SK-MEL-5 (cell line): ENCODE measurements at regions not wholly inside any gene's neighbourhood (a gene's known extent, or its start where the extent isn't known, plus 50 kb on each side); places are given as distances from the start of the nearest gene placed in this dataset.
A peak's percentile ranks its signal among the peaks of the same experiment; 100 is the strongest.

Experiments
- DNase-seq: peaks from one replicate; pipeline ENCODE4 v3.0.0-alpha.2; 2016; ENCODE audit warnings: low read depth, low spot score
- in situ Hi-C: cut with HindIII; loops from 2 replicates; pipeline ENCODE4 v1.10.0; 2016; ENCODE audit warnings: low sequenced_read_pairs, high pct_unique_total_duplicates, low pct_unique_long_range_greater_than_20kb

DNA sequence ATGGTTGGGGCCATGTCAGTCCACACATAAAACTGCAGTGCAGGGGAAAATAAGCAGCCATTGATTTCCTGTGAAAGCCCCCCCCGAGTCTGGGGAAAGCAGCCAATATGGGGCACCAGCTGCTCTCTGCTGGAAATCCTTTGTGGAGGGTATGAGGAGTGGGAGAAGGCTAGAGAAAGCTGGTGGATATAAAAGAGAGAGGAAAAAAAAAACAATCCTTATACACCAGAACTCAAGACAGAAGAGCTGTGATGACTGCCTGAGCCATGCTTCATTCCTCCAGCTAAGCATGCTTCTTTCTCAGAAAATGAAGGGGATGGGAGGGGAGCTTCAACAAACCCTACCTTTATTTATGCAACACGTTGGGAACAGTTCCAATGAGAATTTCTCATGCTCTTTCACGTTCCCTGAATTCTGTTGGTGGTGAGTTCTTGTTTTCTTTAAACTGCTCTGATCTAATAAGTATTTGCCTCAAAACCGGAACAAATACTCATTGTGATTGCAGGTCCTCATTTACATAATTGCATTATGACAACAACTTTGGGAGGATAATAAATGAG lies 688.0 kb upstream of the SEMA6A start:
- DNase-seq = no peak
- in situ Hi-C loops = no loop called here

DNA sequence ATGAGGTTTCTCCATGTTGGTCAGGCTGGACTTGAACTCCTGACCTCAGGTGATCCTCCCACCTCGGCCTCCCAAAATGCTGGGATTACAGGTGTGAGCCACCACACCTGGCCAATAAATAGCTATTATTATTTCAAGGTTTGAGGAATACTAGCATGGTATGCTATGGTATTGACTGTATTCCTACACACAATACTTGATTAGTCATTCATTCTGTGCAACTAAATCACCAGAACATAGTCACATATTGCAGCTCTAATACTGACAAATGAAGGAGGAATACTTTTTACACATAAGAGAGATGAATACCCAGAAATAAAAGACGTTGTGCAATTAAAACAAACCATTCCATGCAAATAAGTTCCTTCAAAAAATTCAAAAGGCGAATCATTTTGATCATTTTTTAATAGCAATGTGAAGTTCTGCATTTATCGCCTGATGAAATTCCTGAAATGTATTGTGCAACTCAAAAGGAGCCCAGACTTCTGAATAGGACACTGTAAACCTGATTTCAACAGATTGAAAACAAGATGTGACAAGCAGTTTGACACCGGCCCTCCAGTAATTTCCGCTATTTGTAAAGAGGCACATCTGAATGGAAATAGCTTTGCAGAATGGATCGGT lies 687.4 kb upstream of the SEMA6A start:
- no peak for DNase-seq
- in situ Hi-C loops = no loop called here

DNA sequence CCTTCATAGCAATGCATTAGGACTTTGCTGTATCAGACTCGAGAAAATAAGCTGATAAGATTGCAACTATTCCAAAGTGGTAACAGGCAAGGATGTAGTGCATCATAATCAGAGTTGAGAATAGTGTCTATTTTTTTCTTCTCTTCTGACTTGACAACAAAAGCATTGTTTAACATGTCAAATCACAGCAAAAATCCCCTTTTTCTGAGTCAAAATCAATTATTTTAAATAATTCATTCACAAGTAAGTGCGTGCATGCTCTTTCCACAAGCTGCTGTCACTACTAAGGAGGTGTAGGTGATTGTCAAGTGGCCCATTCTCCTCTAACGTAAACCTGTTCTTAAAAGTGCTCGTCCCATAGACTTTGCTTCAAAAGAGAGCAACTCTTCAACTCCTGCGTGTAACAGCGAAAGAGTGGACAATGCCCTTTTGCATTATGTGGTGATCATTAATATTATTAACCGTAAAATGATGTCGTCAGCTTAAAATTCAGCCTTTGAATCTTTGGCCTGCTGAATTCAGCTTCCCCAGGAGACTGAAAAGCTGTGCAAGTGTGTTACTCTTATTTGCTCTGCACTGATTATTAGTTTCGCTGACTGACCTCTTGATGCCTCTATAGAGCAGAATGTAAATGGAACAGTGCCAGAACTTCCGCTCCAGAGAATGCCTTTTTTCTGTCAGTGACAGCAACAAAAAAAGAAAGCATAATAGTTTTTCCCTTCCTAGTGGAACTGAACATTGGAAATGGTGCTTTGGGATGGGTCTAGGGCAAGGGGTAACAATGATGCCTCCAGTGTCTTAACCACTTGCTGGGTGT lies 680.8 kb upstream of the SEMA6A start:
- no peak for DNase-seq
- in situ Hi-C loops = no loop called here

DNA sequence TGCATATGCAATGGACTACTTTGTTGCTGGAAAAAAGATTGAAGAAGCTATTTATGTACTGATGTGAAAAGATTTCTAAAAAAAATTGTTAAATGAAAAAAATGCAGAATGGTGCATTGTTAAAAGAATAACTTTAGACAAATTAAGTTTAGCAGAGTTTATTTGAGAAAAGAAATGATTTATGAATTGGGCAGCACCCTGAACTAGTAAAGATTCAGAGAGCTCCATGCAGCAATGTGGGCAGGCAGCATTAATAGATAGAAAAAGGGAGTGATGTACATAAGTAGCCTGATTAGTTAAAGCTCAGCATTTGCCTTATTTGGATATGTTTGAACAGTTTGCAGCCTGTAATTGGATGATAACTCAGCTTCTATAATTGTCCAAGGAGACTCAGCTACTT lies 677.9 kb upstream of the SEMA6A start:
- no peak for DNase-seq

DNA sequence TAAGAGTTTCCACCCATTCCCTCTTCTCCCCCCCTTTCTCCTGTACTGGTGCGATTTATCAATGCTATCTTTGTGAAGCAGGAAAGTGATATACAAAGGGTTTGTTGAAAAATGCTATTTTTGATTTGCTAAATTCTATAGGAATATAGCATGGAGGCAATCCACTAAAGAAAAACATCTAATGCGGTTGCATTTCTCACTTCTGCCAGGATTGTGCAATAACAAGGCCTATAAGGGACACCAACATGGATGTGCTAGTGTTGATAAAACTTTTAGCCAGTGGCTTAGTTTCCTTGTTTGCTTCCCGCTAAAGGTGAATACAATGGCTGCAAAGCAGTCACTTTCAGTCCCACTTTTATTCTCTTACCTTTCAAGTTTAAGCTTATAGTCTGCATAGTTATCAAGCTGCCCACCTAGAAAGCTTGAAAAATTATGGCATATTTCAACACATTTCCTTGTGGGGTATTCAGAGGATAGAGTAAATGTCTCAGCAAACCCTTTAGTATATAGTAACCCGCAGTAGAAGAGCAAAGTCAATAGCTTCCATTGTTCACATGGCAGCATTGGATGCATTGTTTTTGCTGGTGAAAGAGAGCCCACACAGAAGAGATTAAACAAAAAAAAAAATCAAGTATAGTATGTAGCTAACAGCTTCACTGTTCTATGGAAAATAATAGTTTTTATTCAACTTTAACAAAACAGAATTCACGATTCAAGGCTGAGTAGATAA lies 674.6 kb upstream of the SEMA6A start:
- peak; percentile 81 for DNase-seq
- in situ Hi-C loops = no loop called here

More for the DNA sequence above, 677.9 kb upstream of the SEMA6A start:
- in situ Hi-C loops = no loop called here

DNA sequence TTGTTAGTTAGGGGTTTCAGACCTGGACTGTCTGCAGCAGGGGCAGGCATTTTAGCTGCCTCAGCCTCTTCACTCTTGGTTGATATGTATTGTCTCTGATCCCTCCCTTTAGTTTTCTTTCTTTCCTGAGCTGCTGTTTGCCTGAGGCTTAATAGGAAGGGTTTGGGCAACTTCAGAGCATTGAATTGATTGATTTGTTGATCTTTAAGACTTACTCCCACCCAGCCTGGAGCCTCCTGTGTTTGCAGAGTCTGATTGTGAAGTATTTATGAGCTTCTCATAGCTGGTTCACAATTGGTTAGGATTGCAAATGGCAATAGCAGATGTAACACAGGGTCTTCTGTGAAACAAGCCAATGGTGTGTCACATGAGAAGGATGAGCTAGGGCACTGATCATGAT lies 671.8 kb upstream of the SEMA6A start:
- in situ Hi-C loops = no loop called here
- DNase-seq = peak; percentile 4

DNA sequence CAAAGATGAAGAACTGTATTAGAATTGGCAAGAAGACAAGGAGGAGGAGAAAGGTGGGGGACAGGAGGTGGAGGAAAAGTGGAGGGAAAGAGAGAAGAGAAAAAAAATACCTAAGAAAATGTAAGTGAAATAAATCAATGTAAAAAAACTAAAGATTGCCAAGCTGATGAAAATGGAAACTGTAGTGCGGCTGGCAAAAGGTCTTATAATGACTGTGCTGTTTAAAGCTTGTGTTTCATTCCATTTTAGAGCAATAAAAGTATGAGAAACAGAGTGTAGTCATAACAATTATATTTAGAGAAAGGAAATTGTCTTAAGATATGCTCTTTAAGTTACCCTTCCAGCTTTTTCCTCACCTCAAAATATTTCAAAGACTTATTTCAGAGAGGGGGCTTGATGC lies 670.5 kb upstream of the SEMA6A start:
- in situ Hi-C loops = no loop called here
- DNase-seq = no peak

DNA sequence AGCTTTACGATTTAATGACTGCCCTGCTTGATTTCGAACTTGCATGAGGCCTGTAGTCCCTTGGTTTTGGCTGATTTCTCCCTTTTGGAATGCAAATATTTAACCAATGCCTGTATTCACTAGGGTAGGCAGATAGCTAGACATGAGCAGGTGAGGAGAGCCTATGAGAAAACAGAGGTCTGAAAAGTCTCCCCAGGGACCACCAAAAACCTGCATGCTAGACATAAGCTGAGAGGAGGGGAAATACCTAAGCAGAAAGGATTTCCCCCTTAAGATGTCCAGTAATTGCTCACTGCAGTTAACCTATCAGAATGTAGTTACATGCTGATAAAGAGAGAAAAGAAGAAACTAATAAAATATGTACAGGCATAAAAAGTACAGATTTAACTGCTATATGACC lies 667.4 kb upstream of the SEMA6A start:
- DNase-seq = no peak
- in situ Hi-C loops = no loop called here

DNA sequence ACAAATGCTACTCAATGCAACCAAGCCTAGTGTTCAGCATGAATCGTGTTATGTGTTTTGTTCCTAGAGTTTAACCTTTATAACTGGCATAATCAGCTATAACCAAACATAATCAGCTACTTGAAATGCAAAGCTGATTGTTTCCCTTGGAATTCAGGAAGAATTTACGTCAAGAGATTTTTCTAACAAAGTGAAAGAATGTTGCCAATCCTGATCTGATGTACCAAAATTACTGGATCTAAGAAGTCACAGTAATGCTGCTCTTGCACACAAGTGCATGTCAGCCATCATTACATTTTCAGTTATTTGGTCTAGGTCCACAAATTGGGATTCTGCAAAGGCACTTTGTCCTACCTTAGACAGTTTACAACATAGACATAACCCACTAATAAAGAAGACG lies 662.3 kb upstream of the SEMA6A start:
- in situ Hi-C loops = no loop called here
- DNase-seq = no peak

DNA sequence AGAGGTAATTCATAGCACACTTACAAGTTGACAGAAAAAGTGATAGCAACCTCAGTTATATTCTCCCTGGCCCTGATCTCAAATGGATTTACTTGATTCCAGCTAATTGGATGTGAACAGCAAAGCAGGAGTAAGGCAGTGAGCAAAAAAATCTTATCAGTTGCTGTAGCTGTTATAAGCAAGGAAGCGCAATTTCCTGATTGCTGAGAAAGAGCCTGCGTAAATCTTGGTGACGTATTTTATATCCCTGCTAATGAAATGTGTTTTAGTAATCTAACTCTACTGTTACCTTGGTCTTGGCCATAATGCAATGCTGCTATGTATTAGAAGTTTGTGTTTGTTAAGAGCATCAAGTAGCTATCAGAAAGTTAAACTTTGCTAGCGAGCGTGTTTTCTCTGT lies 661.2 kb upstream of the SEMA6A start:
- in situ Hi-C loops = no loop called here
- no peak for DNase-seq

DNA sequence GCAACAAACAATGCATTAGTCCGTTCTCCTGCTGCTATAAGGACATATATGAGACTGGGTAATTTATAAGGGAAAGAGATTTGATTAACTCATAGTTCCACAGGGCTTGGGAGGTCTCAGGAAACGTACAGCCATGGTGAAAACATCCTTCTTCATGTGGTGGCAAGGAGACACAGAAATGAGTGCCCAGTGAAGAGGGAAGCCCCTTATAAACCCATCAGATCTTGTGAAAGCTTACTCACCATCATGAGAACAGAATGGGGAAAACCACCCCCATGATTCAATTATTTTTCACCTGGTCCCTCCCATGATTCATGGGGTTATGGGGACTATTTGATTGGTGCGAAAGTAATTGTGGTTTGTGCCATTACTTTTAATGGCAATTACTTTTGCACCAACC lies 655.8 kb upstream of the SEMA6A start:
- DNase-seq = no peak
- in situ Hi-C loops = no loop called here

DNA sequence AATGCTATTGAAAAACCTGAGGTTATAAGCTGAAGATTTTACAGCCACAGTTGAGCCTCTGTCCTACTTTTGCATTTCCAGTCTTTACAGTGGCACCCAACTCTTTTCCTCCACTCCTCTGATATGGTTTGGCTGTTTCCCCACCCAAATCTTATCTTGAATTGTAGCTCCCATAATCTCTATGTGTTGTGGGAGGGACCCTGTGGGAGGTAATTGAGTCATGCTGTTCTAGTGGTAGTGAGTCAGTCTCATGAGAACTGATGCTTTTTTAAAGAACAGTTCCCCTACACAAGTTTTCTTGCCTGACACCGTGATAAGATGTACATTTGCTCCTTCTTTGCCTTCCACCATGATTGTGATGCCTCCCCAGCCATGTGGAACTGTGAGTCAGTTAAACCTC lies 646.1 kb upstream of the SEMA6A start:
- peak; percentile 23 for DNase-seq
- in situ Hi-C loops = no loop called here

DNA sequence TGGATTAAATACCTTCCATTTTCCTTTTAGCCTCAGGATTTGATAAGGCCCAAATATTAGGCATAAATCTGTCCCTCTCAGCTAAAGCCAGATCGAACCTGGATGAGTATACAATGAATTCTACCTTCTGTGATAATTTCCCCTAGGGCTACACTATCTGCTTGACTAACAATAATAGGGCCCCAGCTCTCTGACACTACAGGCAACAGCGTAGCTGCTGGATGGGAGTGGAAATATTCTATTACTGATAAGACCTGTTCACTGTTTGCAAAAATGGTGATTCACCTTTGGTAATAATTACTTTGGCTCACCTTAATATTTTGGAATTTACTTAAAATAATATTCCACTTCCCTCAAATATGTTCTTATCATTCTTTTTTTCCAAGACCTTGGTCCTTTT lies 644.2 kb upstream of the SEMA6A start:
- in situ Hi-C loops = no loop called here
- DNase-seq = no peak

DNA sequence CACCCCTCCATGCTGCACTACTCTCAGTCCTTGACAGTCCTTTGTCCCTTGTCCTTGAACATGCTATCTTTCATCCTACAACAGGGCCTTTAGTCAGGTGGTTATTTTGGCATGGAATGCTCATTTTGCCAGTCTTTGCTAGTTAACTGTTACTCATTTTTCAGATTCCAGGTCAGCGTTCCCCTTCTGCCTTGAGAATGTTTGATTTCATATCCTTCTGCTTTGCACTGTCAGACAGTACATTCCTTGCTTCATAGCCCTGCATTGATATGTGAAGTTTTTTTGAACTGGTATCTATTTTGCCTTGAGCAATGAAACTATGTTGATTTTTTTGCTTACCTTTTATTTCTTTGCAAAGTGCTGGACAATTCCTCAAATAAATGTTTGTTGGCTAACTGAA lies 638.2 kb upstream of the SEMA6A start:
- in situ Hi-C loops = no loop called here

DNA sequence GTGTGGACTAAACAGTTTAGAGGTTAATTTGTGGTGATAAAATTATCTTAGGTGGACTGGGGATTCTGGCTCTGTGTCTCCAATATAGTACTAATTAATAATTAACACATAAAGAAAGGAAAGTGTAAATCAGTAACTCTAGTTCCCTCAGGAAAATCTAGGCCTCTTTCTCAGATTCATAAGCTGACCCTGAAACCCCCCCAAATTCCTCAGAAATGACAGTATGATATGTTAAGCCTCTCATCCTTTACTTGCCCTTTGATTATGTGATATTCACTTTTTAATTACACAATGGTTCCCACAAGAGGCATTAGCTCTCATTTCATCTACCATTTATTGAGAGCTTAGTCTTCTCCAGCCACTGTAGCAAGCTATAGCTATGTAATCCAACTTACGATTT lies 636.2 kb upstream of the SEMA6A start:
- in situ Hi-C loops = no loop called here
- no peak for DNase-seq

More for the DNA sequence above, 638.2 kb upstream of the SEMA6A start:
- DNase-seq = no peak

DNA sequence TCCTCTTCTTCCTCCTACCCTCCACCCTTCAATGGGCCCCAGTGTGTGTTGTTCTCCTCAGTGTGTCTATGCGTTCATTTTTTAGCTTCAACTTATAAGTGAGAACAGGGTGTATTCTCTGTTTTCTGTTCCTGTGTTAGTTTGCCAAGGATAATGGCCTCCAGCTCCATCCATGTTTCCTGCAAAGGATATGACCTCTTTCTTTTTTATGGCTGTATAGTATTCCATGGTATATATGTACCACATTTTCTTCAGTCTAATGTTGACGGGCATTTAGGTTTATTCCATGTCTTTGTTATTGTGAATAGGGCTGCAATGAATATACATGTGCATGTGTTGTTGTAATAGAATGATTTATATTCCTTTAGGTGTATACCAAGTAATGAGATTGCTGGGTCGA lies 634.9 kb upstream of the SEMA6A start:
- no peak for DNase-seq
- in situ Hi-C loops = no loop called here

DNA sequence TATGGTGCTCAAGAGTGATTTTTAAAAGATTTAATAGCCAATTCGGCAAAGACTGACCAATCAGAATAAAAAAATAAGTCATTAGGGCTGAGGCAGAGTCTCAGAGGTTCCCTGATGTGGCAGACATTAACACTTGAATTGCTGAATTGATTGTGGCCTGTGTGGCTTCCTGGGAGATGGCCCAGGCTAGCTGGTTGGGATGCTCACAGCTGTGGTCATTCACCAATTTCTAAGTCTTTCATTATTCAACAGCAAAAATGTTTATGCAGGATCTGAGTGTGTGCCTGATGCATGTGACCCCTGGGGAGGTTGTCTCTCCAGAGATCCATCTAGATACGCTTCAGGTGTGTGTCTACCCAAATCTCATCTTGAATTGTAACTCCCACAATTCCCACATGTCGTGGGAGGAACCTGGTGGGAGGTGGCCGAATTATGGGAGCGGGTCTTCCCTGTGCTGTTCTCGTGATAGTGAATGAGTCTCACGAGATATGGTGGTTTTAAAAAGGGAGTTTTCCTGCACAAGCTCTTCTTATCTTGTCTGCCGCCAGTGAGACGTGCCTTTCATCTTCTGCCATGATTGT lies 632.6 kb upstream of the SEMA6A start:
- in situ Hi-C loops = no loop called here

DNA sequence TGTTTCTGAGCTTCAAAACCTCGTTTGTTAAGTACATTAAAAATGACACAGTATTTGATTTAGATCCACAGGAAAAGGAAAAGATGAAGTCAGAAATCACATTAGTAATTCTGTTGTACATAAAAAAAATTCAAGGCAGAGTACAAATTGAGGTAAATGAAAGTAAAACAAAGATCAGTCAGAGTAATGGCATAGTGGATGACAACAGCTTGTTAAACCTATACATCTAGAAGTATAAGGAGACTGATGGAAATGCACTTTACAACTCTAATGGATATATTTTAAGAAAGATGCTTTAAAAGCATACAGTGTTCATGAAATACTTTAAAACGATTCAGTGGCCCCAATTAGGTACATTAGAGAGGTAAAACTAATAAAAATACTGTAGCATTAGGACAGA lies 631.3 kb upstream of the SEMA6A start:
- in situ Hi-C loops = no loop called here
- DNase-seq = no peak

More for the DNA sequence above, 632.6 kb upstream of the SEMA6A start:
- no peak for DNase-seq
